SW480 (cell line): ENCODE measurements at regions not wholly inside any gene's neighbourhood (a gene's known extent, or its start where the extent isn't known, plus 50 kb on each side); places are given as distances from the start of the nearest gene placed in this dataset.
A peak's percentile ranks its signal among the peaks of the same experiment; 100 is the strongest.

Experiments used
- DNase-seq: peaks from one replicate; pipeline ENCODE4 v3.0.0-alpha.2; 2016; ENCODE audit warnings: low spot score

- no peak for DNase-seq
These were observed 60.1 kb upstream of the ASXL3 start for GRCh38 chr18:33517950-33518349.

- no peak for DNase-seq
These were observed 65.0 kb upstream of the ASXL3 start for GRCh38 chr18:33513027-33513426.

DNA sequence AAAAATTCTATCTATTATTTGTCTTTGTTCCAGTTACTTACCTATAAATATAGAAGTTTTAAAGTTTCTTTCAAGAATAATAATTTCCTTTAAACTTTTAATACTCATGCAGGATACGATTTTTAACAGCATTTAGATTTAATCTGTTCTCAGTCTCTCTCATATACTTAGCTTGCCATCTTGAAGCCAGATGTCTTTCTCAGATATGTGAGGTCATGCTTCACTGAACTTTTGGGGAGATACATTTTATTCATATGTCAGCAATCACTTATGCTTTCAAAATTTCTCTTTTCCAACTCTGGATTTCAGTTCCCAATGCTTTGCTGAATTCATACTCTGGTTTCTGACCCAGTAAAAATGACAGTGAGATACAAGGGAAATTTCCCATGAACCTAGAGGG lies 66.5 kb upstream of the CCDC178 start:
- DNase-seq: no peak

GRCh38 chr18:33505798-33506197 lies 65.3 kb upstream of the CCDC178 start:
- no peak for DNase-seq

GRCh38 chr18:33505297-33505696 lies 64.8 kb upstream of the CCDC178 start:
- DNase-seq: no peak

- DNase-seq: peak; percentile 11
These were observed 54.8 kb upstream of the CCDC178 start for GRCh38 chr18:33495278-33495677.
